Effector CD8-positive, alpha-beta T cell (primary cell): ENCODE measurements at regions not wholly inside any gene's neighbourhood (a gene's known extent, or its start where the extent isn't known, plus 50 kb on each side); places are given as distances from the start of the nearest gene placed in this dataset.
"Not testable (repeated sequence)": the region's sequence is repeated elsewhere in the genome, so short reads cannot be mapped to it uniquely, and the experiment has no call there.

Source experiments
- DNase-seq: peaks from one replicate; lab custom pipeline; 2025; lab: John Stamatoyannopoulos, UW

- DNase-seq = no peak
Observed at GRCh38 chrX:45669715-45670340, 469.2 kb upstream of the DIPK2B start.

DNA sequence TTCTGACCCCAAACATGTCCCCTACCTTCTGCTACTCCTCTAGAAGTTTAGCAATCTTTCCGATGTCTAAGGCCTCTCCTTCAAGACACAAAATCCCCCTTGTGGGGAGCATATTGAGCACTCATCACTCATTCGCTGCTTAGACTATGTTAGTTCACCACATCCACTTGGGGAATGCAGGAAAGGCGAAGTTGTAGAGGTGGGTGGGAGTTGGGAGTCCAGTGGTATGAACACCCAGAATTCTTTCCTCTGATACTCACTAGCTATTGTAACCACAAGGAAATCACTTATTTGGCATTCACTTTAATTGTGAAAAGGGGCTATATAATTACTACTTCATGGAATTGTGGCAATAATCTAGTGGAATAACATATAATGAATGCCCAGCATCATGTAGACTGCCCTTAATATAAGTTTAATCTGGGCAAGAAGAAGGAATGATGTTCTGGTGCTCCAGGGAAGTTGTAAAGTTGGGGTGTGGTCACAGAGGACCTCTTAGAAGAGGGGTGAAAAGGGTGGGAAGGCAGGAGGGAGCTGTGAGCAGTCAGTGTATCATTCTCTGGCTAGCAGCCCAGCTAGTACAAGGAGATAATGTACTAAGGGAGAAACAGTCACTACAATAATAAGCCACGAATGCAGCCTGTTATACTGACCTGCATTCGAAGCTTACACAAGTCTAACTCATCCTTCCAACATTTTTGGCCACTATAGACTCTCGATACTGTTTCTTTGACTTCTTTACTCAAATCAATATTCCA lies 468.2 kb upstream of the DIPK2B start:
- no peak for DNase-seq

GRCh38 chrX:45667666-45668065 lies 467.0 kb upstream of the DIPK2B start:
- no peak for DNase-seq

GRCh38 chrX:45664727-45665290 lies 464.1 kb upstream of the DIPK2B start:
- no peak for DNase-seq

DNA sequence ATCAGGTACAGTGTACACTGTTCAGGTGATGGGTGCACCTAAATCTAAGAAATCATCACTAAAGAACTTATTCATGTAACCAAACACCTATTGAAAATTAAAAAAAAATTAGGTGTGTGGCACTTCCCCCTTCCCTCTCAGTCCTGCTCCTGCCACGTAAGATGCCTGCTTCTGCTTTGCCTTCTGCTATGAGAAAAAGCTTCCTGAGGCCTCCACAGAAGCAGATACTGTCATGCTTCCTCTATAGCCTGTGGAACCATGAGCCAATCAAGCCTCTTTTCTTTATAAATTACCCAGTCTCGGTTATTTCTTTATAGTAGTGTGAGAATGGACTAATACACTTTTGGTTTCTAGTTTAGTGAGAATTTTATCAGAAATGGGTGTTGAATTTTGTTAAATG lies 459.8 kb upstream of the DIPK2B start:
- no peak for DNase-seq

GRCh38 chrX:45633419-45633818 lies 432.7 kb upstream of the DIPK2B start:
- no peak for DNase-seq

DNA sequence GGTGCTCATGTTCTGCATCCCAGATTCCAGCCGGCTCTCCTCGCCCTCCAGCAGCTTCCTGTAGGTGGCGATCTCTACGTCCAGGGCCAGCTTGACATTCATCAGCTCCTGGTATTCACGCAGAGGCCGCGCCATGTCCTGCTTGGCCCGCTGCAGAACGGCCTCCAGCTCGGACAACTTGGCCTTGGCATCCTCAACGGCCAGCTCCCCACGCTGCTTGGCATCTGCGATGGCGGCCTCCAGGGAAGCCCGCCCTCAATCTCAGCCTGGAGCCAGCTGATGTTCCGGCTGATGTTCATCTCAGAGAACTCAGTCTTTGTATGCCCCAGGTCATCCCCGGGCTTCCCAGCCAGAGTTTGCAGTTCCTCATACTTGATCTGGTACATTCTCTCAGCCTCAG lies 431.8 kb upstream of the DIPK2B start:
- no peak for DNase-seq

- DNase-seq = no peak
Observed at GRCh38 chrX:45630078-45630477, 429.4 kb upstream of the DIPK2B start.

DNA sequence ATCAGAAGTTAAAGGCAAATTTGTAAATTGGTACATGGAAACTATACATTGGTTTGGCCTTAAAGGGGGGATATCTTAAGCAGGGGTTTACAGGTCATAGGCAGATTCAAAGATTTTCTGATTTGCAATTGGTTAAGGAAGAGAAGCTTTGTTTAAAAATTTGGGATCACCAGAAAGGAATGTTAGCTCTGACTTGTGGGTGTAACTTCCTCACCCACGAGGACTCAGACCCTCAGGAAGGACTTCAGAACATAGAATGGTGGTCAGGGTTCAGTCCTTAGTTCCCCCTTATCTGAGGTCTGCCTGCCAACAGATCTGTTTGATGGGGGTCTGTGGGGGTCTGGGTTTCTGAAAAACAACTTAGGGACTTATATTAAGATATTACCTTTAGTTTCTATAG lies 427.4 kb upstream of the DIPK2B start:
- no peak for DNase-seq

- no peak for DNase-seq
Observed at GRCh38 chrX:45623266-45623665, 422.6 kb upstream of the DIPK2B start.

GRCh38 chrX:45622538-45622937 lies 421.9 kb upstream of the DIPK2B start:
- no peak for DNase-seq

DNA sequence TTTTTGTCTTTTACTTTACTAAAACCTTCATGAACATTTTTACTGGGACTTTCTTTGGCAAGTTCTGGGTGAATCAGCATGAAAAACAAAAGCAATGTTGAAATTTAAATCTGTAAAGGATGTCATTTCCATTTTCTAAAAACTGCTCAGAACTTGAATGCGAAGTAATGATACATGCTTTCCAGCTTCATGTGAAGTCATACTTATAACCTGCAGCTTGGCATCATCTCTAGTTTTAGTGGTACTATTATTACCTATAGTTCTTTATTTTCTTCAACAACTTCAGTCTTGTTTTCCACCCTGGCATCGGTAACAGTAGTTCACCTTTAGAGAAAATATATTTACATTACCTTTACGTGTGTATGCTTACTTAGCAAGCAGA lies 421.4 kb upstream of the DIPK2B start:
- DNase-seq = no peak

GRCh38 chrX:45621376-45622041 lies 420.8 kb upstream of the DIPK2B start:
- DNase-seq = no peak

- DNase-seq = no peak
Observed at GRCh38 chrX:45619290-45619689, 418.6 kb upstream of the DIPK2B start.

GRCh38 chrX:45615591-45615990 lies 414.9 kb upstream of the DIPK2B start:
- not testable (repeated sequence) for DNase-seq

DNA sequence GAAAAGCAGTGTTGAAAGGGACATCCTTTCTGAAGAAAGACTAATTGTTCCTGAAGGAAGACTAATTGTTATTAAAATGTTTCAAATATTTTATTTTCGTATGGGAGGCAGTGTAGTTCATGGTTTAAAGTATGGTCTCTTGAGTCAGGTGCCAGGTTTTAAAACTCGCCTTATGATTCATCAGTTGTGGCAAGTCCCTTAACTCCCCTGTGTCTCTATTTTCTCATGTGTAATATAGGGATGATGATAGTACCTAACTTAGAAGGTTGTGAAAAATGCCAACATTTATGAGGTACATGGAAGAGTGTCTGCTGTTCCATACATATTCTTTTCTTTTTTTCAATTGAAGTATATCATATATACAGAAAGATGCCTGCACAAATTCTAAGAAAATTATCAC lies 414.2 kb upstream of the DIPK2B start:
- no peak for DNase-seq

DNA sequence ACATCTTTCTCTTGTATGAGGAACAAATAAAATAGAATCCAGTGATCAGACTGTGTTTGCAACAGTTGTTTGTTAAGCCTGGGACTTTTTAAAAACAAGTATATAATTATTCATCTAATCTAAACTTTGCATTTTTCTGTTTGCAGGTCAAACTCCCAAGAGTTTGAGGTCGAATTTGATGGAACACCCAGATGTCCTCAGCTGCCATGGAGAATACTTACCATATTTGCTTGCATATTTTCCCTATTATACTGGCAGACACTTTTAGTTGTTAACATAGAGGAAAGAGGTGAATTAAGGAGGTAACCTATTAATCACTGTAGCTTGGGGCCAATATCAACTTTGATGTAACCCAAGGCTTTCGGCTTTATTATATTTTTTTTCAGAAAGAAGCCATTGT lies 401.5 kb upstream of the DIPK2B start:
- DNase-seq = no peak

DNA sequence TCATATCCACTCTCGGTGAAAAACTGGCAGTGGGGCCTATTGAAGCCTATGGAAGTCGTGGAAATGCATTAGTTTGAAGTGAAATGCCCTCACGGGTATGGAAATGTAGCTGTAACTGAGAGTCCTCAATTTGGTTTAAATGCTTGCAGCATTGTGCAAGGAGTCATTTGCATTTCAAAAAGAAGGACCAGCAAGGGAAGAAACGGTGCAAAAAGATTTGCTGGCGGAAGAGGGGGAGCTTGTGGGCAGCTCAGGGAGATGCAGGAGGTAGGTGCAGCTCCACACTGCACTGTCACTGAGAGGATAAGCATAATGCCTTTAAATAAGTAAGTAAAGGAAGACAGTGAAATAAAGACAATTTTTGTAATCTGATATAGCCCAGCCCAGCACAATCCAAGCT lies 400.4 kb upstream of the DIPK2B start:
- no peak for DNase-seq

DNA sequence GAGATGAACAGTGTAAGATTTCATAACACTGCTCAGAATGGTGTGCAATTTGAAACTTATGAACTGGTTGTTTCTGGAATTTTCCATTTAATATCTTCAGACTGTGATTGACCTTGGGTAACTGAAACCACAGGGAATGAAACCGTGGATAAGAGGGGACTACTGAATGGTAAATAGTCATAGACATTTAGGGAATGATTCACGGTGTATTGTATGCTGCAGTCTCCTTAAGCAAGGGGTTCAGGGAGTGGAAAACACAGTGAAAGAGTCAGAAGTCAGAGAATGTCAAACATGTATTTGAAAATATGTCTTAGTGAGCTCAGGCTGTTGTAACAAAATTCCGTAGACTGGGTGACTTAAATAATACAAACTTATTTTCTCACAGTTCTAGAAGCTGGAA lies 398.2 kb upstream of the DIPK2B start:
- no peak for DNase-seq

- DNase-seq = no peak
Observed at GRCh38 chrX:45596188-45596808, 395.6 kb upstream of the DIPK2B start.

DNA sequence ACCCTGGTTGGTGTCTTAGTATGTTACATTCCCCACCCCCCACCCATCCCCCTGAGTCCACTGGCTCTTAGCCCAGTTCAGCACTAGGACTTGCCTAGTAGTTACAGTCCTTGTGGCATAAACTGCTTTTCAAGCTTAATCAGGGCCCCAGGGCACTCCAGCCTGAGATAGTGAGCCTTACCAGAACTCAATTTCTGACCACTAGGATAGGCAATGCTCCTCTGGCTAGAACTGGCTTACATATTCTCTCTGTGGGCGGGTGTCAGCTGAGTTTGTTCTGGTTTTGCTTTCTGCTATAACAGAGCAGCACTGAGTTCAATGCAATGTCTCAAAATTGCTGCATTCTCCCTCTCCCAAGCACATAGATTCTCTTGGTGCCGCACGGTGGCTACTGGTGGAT lies 391.4 kb upstream of the DIPK2B start:
- DNase-seq = no peak

- DNase-seq = no peak
Observed at GRCh38 chrX:45591650-45592049, 391.0 kb upstream of the DIPK2B start.

- no peak for DNase-seq
Observed at GRCh38 chrX:45584717-45585116, 384.0 kb upstream of the DIPK2B start.
